ENCODE measurements at regions not wholly inside any gene's neighbourhood (a gene's known extent, or its start where the extent isn't known, plus 50 kb on each side); places are given as distances from the start of the nearest gene placed in this dataset.

GRCh38 chr14:51547701-51548100 lies 104.0 kb upstream of the FRMD6 start:
- H3K27me3 ChIP-seq = no peaks in the 10 kb centered on the region
- TF ChIP-seq CTCF (IDR thresholded peaks at IDR 0.05) = no peak
- no peak for DNase-seq (ENCODE audit: low spot score in 2 of 2)
- intact Hi-C loops (cut with DNase I) = loop anchor here (1.0 to 5.0 kb wide), 4 partner anchors 104 to 307 kb away; partner anchors contain the start of genes FRMD6 and TMX1
- H3K4me3 ChIP-seq = no peak overlapping the region
- peaks cover 0 to 11% of the 10 kb centered on the region in 2 donors for H3K4me1 ChIP-seq
- no peaks in the 10 kb centered on the region for H3K36me3 ChIP-seq
- no peaks in the 10 kb centered on the region for H3K9me3 ChIP-seq
- H3K27ac ChIP-seq = peak overlapping the region; percentile 59 to 60

GRCh38 chr14:51548187-51548586 lies 103.5 kb upstream of the FRMD6 start:
- Histone ChIP-seq H3K9me3 (no peaks in the 10 kb centered on the region), H3K4me1 (peaks cover 0 to 11% of the 10 kb centered on the region in 2 donors), H3K36me3 (no peaks in the 10 kb centered on the region), H3K27me3 (no peaks in the 10 kb centered on the region), H3K4me3 (no peak overlapping the region), H3K27ac (peak overlapping the region in 1 of 2 donors; percentile 60)
- TF ChIP-seq CTCF (IDR thresholded peaks at IDR 0.05) = no peak
- DNase-seq (ENCODE audit: low spot score in 2 of 2) = no peak
- intact Hi-C loops (cut with DNase I) = loop anchor here (2.0 to 5.0 kb wide), 2 partner anchors 151 to 307 kb away; partner anchors contain the start of gene TMX1

GRCh38 chr14:51550636-51551035 lies 101.1 kb upstream of the FRMD6 start:
- no peak overlapping the region for H3K27ac ChIP-seq
- H3K27me3 ChIP-seq = no peaks in the 10 kb centered on the region
- no peak for TF ChIP-seq CTCF (IDR thresholded peaks at IDR 0.05)
- no peak overlapping the region for H3K4me3 ChIP-seq
- DNase-seq (ENCODE audit: low spot score in 2 of 2) = no peak
- no peaks in the 10 kb centered on the region for H3K9me3 ChIP-seq
- intact Hi-C loops (cut with DNase I) = loop anchor here (10.0 kb wide), 1 partner anchor 266 kb away; no protein-coding TSS in a partner anchor
- H3K4me1 ChIP-seq = peaks cover 0 to 11% of the 10 kb centered on the region in 2 donors
- no peaks in the 10 kb centered on the region for H3K36me3 ChIP-seq

DNA sequence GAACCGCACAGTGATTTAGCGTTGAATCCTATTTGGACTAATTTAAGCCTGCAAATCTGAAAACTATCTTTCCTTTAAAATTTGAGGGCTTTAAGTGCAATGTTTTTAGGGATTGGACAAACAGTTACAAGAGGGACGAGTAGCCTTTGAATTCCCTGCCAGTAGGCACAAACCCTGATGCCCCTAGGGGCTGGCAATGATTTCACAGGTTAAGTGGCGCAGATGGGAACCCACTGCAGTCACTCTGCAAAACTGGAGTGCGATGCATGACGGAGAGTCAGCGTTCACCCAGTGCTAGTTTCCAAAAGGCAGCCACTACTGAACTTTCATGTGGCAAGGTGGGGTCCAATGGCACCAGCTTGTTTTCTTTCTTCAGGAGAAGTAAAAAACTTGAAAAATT lies 99.4 kb upstream of the FRMD6 start:
- no peaks in the 10 kb centered on the region for H3K9me3 ChIP-seq
- no peaks in the 10 kb centered on the region for H3K36me3 ChIP-seq
- intact Hi-C loops (cut with DNase I) = loop anchor here (10.0 kb wide), 1 partner anchor 267 kb away; no protein-coding TSS in a partner anchor
- no peak for DNase-seq (ENCODE audit: low spot score in 2 of 2)
- no peak overlapping the region for H3K27ac ChIP-seq
- no peak for TF ChIP-seq CTCF (IDR thresholded peaks at IDR 0.05)
- H3K4me1 ChIP-seq = peaks cover 0 to 5% of the 10 kb centered on the region in 2 donors
- no peak overlapping the region for H3K4me3 ChIP-seq
- no peaks in the 10 kb centered on the region for H3K27me3 ChIP-seq

- intact Hi-C loops (cut with DNase I) = loop anchor here (10.0 kb wide), 1 partner anchor 268 kb away; no protein-coding TSS in a partner anchor
Observed at GRCh38 chr14:51552768-51553404, 98.8 kb upstream of the FRMD6 start.

More at GRCh38 chr14:51552768-51553404, 98.8 kb upstream of the FRMD6 start:
- Histone ChIP-seq H3K27ac (no peak overlapping the region), H3K9me3 (no peaks in the 10 kb centered on the region), H3K36me3 (no peaks in the 10 kb centered on the region), H3K4me3 (no peak overlapping the region), H3K4me1 (no peaks in the 10 kb centered on the region), H3K27me3 (no peaks in the 10 kb centered on the region)
- no peak for DNase-seq (ENCODE audit: low spot score in 2 of 2)
- no peak for TF ChIP-seq CTCF (IDR thresholded peaks at IDR 0.05)

All from ascending aorta (tissue), 2 donors.